ENCODE measurements at regions not wholly inside any gene's neighbourhood (a gene's known extent, or its start where the extent isn't known, plus 50 kb on each side); places are given as distances from the start of the nearest gene placed in this dataset.

DNA sequence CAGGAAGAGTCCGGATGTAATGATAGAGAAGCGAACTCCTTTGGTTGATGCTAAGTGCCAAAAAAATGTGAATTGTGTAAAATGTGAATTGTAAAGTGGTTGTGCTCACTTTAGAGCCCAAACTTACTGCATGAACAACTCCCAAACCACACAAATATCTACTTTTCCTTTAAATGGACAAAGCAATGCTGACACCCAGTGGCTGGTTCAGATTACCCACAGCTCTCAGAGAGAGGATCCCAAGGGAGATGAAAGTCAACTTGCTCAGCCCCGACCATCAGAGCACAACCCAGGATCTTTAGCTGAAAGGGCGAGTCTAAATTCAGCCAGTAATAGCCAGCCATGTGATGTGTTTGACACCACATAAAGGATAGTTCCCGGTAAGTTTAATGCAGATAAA, 133.7 kb downstream of the NMUR2 start:
- no peak for DNase-seq (ENCODE audit: low read depth in 2 of 2, low spot score in 1 of 2)

DNA sequence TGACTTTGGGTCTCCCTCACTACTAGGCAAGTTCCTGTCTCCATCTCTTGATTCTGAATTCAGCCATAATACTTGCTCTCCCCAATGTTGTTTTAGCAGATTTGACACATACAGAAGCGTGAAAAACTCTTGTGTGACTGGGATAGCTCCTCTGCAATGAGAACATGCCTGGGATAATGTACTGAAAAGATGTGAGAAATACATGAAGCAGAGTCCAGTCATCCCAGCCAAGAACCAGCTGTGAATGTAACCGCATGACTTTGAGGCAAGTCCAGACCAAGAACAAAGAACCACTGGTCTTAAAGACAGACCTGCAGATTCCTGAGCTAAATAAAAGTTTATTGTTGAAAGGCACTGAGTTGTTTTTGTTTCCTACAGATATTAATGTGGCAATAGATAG, 135.0 kb downstream of the NMUR2 start:
- no peak for DNase-seq (ENCODE audit: low read depth in 2 of 2, low spot score in 1 of 2)

DNA sequence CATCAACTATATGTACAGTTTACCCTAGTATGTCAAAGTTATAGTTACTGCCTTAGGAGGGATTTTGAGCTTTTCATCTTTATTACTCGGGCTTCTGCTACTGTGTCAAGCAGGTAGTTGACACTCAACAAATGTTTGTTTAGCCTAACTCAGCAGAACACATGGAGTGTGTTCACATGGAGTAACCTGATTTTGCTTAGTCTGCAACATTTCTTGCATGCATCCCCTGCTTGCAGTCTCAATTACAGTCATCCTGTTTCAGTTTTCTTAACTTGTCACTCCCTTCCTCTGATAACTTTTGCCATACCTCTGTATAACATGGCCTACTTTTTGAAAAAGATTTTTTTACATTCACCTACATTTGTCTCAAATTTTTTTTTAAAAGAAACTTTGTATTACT, 135.5 kb downstream of the NMUR2 start:
- DNase-seq (ENCODE audit: low read depth in 2 of 2, low spot score in 1 of 2): no peak

DNA sequence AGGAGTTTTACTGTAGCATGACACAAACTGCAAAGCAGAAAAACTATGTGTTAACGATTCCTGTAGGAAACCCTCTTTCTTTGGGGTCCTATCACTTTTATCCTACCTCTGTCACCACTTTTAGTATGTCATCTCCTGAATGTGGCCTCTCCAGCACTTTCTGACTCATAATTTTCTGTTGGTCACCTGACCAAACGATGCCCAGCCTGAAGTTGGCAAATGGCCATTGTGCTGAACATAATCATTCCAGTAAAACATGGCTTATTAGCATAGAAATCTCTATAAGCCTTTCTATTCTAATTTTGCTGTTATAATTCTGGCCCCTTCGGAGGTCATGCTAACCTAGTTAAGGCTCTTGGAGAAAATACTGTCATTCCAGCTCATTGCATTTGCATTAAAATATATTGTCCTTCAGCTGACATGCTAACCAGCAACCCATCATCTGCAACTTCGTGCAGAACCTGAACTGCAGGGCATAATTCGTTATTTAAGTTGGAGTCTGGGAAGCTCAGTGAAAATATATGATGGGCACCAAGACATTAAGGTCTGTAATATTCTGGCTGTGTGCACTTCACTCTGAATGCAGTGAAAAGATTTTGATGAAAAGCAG, 140.3 kb downstream of the NMUR2 start:
- DNase-seq (ENCODE audit: low read depth in 2 of 2, low spot score in 1 of 2): no peak

DNA sequence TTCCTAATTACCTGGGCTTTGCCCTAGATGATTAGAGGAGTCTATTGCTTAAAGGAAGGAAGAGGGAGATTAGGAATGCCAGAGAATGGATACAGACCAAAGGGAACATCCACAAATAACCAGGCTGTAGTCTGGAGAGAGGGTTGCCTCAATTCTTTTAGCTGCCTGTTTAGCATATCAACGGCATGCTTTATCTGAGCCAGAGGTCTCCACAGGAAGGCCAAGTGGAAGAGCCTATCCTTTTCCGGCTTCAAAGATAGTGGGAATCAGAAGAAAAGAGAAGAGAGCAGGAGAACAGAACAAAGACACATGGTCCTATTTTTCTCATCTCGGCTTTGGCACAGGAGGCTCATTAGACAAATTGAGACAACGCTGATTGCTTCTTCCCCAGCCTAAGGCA, 142.4 kb downstream of the NMUR2 start:
- DNase-seq (ENCODE audit: low read depth in 2 of 2, low spot score in 1 of 2): no peak

DNA sequence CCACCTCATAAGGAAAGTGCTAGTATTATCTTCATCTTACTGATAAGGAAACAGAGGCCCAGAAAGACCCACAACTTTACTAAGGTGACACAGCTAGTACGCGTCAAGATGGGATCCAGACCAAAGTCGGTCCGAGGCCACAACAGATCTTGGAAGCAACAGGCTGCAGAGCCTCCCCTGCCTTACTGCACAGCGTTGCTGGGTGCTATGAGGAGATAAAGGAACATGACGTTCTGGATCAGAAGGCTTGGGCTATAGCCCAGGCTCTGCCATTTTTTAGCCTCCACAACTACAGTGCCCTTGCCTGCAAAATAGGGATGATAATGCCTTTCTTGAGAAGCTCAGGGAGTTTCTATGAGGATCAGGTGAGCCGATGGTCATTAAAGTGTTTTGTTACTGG, 144.1 kb downstream of the NMUR2 start:
- no peak for DNase-seq (ENCODE audit: low read depth in 2 of 2, low spot score in 1 of 2)

DNA sequence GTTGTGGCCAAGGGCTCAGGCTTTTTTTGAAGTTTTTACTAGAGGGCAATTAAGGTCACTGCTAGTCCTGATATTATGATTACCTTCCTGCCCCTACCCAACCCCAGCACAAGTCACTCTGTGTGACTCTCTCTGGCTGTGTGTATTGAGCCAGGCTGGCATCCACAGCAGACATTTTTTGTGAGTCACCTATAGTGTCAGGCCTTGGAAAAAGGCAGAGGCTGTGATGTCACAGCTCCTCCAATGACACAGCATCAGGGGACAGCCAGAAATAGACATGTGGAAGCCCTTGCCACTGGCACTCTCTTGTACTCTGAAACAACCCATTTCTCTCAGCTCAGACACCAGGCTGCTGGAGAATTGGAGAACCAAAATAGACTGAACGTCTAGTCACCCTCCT, 145.4 kb downstream of the NMUR2 start:
- DNase-seq (ENCODE audit: low read depth in 2 of 2, low spot score in 1 of 2): no peak

DNA sequence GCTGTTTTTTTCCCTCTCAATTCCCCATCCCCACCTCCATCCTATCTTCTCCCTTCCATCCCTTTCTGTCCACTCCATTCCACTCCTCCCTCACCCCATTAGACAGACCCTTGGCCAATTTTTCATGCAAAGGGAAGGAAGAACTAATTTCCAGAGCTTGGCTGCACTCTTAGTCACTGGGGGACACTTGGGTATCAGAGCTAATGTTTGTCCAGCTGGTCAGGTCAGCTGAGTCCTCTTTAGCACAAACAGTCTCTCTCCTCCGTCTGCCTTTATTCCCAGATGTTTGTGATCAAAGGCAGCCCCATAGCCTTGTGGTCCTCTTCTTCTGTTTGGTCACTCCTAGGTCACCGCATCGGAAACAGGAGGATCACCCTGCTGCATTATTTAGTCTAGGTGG, 148.5 kb downstream of the NMUR2 start:
- DNase-seq (ENCODE audit: low read depth in 2 of 2, low spot score in 1 of 2): no peak

DNA sequence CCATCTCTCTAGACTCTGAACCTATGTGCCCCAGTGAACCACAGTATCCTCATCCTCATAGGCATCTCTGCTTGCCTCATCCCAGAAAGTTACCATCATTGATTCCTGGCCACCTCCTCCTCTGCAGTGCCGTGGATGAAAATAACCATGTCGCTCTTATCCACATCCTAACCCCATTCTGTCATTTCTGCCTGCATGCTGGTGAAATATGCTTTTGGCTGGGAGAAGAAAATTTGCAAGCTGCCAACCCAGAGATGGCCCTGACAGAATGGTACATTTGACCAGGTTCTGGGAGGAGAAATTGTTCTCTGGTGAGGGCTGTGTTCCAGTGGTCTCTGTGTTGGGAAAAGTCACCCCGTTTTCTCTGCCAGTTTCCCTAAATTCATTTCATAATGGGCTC, 149.7 kb downstream of the NMUR2 start:
- no peak for DNase-seq (ENCODE audit: low read depth in 2 of 2, low spot score in 1 of 2)

DNA sequence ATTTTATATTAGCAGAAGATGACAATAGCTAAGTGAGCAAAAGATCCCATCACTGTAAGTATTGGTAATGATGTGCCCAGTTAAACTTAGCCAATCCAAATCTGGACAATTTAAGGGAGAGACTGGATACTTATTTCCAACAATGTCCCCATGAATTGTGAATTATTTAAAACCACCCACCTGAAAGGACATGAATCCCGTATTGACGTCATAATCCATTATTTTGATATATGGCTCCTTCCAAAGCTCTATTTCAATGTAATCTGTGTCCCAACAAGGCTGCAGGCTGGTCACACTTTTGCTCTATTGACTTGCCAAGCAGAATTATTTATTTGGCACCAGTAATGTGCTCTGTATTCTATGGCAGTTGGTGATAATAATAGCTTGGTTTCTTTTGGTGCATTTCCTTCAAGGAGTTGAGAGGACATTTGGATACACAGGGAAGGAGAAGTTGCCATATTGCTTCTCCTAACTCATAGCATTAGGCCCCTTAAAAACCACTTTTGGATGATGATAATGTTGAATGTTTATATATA, 157.2 kb downstream of the NMUR2 start:
- no peak for DNase-seq (ENCODE audit: low read depth in 2 of 2, low spot score in 1 of 2)

DNA sequence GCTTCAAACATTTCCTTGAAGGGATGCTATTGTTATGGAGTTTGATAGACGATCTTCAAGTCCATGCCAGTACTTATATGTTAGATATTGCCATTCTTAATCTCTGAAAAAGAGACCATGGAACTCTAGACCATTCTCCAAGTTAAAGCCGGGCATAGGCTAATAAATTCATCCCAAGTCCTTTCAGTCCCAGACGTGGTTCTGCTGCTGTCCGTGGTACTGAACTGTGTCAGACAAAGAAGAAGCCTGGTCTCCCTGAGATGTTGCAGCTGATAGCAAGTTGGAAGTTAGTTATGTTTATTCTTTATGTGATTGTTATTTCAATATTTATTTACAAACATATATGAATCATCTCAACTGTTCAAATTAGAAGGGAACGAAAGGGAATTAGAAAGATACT, 158.7 kb downstream of the NMUR2 start:
- no peak for DNase-seq (ENCODE audit: low read depth in 2 of 2, low spot score in 1 of 2)

DNA sequence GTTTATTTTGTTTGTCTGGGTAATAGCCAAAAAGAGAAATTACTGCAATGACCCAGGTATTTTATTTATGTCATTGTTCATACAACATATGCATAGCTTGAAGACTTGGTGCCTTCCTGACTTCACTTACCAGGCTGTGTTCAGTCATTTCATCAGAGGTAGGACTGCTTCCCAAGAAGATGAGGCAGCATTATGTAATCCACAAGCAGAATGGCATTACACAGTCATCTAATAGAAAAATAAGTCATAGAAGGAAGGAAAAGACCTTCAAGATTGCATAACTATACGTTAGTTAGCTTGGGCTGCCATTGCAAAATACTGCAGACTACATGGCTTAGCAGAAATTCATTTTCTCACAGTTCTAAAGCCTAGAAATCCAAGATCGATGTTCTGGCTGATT, 167.5 kb downstream of the NMUR2 start:
- no peak for DNase-seq (ENCODE audit: low read depth in 2 of 2, low spot score in 1 of 2)

DNA sequence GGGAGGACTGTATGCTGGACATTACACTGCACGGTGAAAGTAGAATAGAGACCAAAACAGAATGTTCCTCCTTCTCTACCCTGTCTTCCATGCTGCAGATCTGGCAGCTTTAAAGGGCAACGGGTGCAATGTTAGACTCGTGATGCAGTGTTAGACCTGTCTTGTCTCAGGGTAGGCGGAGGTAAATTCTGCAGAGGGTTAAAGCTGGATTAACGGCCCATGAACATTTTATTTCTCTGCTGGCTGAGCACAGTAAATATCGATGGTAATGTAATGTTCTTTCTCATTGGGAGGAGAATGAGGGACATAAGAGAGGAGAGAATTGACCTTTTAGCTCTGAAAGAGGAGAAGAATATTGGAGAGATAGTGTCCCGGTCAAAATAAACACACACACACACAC, 178.9 kb downstream of the NMUR2 start:
- no peak for DNase-seq (ENCODE audit: low read depth in 2 of 2, low spot score in 1 of 2)

DNA sequence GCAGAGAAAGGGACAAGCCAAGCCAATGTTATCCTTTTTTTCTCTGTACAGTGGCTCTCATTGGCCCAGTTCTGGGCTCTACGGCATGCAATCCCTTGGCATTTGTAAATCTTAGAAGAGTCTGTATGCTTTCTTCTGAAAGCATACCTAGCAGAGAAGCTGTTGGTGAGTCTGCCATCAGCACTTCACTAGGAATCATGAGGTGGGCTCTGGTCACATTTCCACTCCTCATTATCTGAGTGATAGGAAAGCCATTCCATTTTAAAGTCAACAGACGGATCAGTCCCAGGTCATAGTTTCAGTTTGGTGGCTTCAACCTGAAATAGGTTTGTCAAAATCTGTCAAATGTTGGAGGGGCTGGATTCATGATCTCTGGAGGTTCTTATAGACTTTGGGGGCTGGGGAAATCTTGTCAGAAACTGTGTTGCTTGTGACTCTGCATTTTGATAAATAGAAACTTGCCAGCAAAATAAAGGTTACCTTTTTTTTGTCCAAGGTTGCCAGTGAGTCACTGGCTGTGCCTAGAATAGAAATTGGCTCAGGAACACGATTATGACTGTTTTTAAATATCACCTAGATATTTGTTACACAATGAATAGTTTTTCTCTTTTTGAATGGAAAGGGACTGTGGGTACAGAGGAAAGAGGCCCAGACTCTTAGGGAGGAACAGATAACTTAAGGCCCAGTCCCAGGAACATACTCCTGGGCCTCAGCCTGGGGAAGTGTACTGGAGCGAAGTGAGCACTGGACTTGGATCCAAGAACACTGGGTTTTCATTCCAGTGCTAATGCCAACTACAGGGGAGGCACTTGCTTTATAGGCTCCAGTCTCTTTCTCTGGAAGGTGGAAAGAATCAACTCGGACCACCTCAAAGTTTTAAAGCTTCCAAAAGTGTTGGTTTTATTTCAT, 183.1 kb downstream of the NMUR2 start:
- DNase-seq (ENCODE audit: low read depth in 2 of 2, low spot score in 1 of 2): no peak

DNA sequence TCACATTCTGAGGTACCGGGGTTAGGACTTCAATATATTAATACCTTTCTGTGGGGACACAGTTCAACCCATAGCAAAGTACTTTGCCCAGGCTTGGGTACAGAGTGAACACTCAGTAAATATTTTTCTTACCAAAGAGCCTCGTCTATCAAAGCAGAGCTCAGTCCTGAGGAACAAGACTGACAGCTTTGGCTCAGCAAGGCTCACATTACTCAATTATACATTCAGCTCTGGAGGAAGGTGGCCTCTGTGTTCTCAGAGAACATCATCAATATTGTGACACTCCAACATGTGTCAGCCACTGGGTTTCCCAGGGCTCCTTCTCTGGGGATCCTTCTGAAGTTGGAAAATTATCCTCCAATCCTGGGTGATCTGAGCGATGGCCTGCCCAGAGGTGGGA, 186.4 kb downstream of the NMUR2 start:
- DNase-seq (ENCODE audit: low read depth in 2 of 2, low spot score in 1 of 2): no peak

DNA sequence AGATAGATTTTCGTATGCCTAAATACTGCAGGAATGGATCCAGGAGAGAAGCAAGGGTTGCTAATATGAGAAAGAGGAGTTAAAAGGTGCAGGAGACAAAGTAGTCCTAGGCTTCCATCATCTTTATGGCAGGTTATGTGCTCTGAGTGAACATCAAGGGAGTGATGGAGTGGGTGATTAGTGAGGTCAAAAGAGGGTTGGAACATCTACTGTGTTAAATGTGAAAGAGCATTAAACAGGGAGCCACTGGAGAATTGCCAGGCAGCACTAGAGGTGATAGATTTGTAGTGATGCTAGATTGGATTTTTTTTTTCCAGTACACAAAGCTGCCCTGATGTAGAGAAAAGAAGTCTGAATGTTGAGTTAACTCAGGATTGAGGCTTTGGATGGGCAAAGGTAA, 199.3 kb downstream of the NMUR2 start:
- DNase-seq (ENCODE audit: low read depth in 2 of 2, low spot score in 1 of 2): no peak

DNA sequence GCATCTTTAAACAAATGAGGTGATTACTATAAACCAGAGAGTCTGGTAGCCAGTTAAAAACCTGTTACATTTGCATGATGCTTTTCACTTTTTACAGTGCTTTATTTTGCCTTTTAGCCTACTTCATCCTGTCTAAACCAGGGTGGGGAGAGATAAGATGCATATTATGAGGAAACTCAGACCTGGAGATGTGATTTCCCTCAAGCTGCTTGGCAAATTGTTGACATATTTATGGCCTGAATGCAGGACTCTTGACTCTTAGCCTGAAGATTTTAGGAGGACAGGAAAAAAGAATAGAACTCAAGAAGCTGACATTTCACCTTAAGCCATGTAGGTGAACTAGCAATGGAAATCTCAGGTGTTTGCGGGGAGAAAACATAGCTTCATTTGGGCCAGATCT, 202.8 kb downstream of the NMUR2 start:
- no peak for DNase-seq (ENCODE audit: low read depth in 2 of 2, low spot score in 1 of 2)

DNA sequence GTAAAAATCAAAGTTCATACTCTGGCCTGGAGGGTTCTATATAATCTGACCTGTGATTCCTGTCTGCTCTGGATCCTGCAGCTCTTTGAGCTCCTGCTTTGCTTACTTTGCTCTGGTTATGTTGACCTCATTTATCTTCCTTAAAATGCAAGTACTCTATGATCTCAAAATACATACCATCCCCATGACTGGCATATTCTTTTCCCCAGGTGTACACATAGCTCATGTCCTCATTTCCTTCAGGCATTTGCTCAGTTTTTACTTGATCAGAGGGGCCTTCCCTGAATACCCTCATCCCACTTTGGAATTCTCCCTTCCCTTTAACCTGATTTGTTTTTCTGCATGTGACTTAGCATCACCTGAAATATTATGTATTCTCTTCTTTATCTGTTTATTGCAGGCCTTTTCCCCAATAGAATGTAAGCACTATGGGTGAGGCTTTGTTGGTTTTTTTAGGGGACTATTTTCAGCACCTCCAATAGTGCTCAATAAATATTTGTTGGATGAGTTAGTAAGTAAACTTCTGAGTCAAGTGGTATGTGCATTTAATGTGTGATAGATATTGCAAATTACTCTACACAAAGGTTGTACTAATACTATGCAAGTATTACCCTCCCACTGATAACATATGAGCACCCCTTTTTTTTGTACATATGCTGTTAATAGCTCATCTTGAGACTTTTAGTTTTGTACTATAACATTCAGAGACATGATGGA, 211.5 kb downstream of the NMUR2 start:
- no peak for DNase-seq (ENCODE audit: low read depth in 2 of 2, low spot score in 1 of 2)

DNA sequence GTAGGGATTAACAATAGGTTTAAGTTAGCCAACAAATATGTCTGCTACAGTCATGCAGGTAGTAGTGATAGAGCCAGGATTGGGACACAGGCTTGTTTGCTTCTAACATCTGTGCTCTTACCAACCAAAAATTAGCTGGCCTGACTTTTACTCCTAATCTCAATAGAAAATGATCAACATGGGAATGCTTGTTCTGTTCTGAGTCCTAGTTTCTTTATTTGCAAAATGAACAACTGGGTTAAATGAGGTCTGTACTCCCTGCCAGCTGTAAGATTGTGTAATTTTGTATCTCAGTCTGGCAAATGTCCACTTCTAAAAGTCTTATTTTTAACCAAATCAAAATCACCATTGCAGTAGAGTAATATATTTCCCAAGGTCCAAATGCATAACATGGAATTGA, 216.8 kb downstream of the NMUR2 start:
- no peak for DNase-seq (ENCODE audit: low read depth in 2 of 2, low spot score in 1 of 2)

DNA sequence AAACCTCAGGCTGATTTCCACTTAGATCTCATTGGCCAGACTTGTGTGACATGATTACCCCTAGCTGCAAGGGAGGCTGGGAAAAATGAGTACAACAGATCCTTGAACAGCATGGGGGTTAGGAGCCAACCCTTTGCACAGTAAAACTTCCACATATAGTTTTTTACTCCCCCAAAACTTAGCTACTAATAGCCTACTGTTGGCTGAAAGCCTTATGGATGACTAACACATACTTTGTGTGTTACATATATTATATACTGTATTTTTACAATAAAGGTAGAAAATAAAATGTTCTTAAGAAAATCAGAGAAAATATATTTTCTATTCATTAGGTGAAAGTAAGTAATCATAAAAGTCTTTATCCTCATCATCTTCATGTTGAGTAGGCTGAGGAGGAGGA, 217.4 kb downstream of the NMUR2 start:
- DNase-seq (ENCODE audit: low read depth in 2 of 2, low spot score in 1 of 2): no peak

DNA sequence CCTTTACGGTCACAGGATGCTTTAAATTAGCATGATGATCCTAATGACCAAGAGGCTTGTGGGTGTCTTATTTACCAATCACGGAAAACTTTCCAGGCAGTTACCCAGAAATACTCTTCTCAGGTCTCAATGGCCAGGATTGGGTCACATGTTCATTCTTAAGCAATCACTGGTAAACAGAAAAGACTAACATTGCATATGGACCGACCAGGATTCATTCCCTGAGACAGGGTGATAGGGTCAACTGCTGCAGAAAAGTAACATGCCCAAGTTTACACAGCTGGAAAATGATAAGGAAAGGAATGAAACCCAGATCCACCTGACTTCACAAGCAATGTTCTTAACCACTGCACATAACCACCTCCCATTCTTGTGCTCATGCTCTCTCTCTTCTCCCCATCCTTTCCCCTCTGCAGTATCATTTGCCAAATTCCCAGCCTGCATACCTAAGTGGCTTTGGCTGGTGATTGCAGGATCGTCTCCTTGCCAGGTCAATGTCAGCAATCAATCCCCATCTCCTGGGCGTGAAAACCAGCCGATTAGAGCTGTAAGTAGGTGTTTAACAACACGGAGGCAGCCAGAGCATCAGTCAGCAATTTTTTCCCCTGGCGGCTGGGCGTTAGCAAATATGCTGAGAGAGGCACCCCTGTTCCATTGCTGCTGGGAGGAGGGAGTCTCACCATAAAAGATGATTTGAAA, 219.4 kb downstream of the NMUR2 start:
- no peak for DNase-seq (ENCODE audit: low read depth in 2 of 2, low spot score in 1 of 2)
